SK-N-SH treated with all-trans-retinoic acid at 6 μM for 48 hours (cell line): ENCODE measurements at regions not wholly inside any gene's neighbourhood (a gene's known extent, or its start where the extent isn't known, plus 50 kb on each side); places are given as distances from the start of the nearest gene placed in this dataset.

Source experiments
- ATAC-seq: fragments of 200-7000 bp; cut with Tn5 transposase; 3 replicates; pipeline ENCODE4 v1.9.1; 2020; ENCODE audit warnings: mild to moderate bottlenecking, moderate library complexity
- ARNTL ChIP-seq: fragments of 450-650 bp; formaldehyde crosslinking; IDR thresholded peaks from 2 replicates; pipeline ENCODE4 v1.5.0; 2020; ENCODE audit warnings: low read depth, mild to moderate bottlenecking, moderate library complexity, borderline replicate concordance
- BACH2 ChIP-seq: fragments of 250-450 bp; sonication (Bioruptor Pico); IDR thresholded peaks from 2 replicates; pipeline ENCODE4 v1.9.0; 2021; ENCODE audit warnings: mild to moderate bottlenecking, borderline replicate concordance
- CREB5 ChIP-seq: fragments of 250-450 bp; sonication (Bioruptor Pico); IDR thresholded peaks from 2 replicates; pipeline ENCODE4 v1.5.1; 2020; ENCODE audit warnings: low read depth, mild to moderate bottlenecking, moderate library complexity
- CSDC2 ChIP-seq: fragments of 250-450 bp; sonication (Bioruptor Pico); IDR thresholded peaks from 2 replicates; pipeline ENCODE4 v1.5.0; 2020; ENCODE audit warnings: mild to moderate bottlenecking, moderate library complexity
- CSRNP3 ChIP-seq: fragments of 250-450 bp; sonication (Bioruptor Pico); IDR thresholded peaks from 2 replicates; pipeline ENCODE4 v1.5.1; 2021; ENCODE audit warnings: mild to moderate bottlenecking, moderate library complexity
- ESRRG ChIP-seq: fragments of 250-450 bp; sonication (Bioruptor Pico); IDR thresholded peaks from 2 replicates; pipeline ENCODE4 v1.6.1; 2021; ENCODE audit warnings: mild to moderate bottlenecking
- GLIS3 ChIP-seq: fragments of 250-450 bp; sonication (Bioruptor Pico); IDR thresholded peaks from 2 replicates; pipeline ENCODE4 v1.5.0; 2020; ENCODE audit warnings: mild to moderate bottlenecking, moderate library complexity
- ISL1 ChIP-seq: fragments of 250-450 bp; sonication (Bioruptor Pico); IDR thresholded peaks from 2 replicates; pipeline ENCODE4 v2.1.2; 2022; ENCODE audit warnings: mild to moderate bottlenecking, moderate library complexity
- OSR1 ChIP-seq: fragments of 250-450 bp; sonication (Bioruptor Pico); IDR thresholded peaks from 2 replicates; pipeline ENCODE4 v1.8.0; 2022; ENCODE audit warnings: moderate library complexity, mild to moderate bottlenecking, inconsistent platforms
- PATZ1 ChIP-seq: fragments of 250-450 bp; sonication (Bioruptor Pico); IDR thresholded peaks from 2 replicates; pipeline ENCODE4 v1.8.0; 2020; ENCODE audit warnings: mild to moderate bottlenecking, moderate library complexity, borderline replicate concordance
- POU6F1 ChIP-seq: fragments of 250-450 bp; sonication (Bioruptor Pico); IDR thresholded peaks from 2 replicates; pipeline ENCODE4 v1.8.0; 2021; ENCODE audit warnings: low read depth, mild to moderate bottlenecking, moderate library complexity, borderline replicate concordance
- PPARA ChIP-seq: fragments of 250-450 bp; sonication (Bioruptor Pico); IDR thresholded peaks from 2 replicates; pipeline ENCODE4 v1.5.0; 2020; ENCODE audit warnings: mild to moderate bottlenecking, borderline replicate concordance
- RARB ChIP-seq: fragments of 250-450 bp; sonication (Bioruptor Pico); IDR thresholded peaks from 2 replicates; pipeline ENCODE4 v1.8.0; 2021; ENCODE audit warnings: mild to moderate bottlenecking, moderate library complexity
- SNAI2 ChIP-seq: fragments of 250-450 bp; sonication (Bioruptor Pico); IDR thresholded peaks from 2 replicates; pipeline ENCODE4 v1.5.0; 2020; ENCODE audit warnings: mild to moderate bottlenecking, moderate library complexity
- TCF4 ChIP-seq: fragments of 250-450 bp; sonication (Bioruptor Pico); IDR thresholded peaks from 2 replicates; pipeline ENCODE4 v1.8.0; 2021; ENCODE audit warnings: mild to moderate bottlenecking, moderate library complexity, borderline replicate concordance
- TSHZ2 ChIP-seq: fragments of 250-450 bp; sonication (Bioruptor Pico); IDR thresholded peaks from 2 replicates; pipeline ENCODE4 v1.5.0; 2020; ENCODE audit warnings: mild to moderate bottlenecking, moderate library complexity
- ZC3H10 ChIP-seq: fragments of 250-450 bp; sonication (Bioruptor Pico); IDR thresholded peaks from 2 replicates; pipeline ENCODE4 v1.5.1; 2021; ENCODE audit warnings: mild to moderate bottlenecking, moderate library complexity
- ZFP3 ChIP-seq: fragments of 250-450 bp; sonication (Bioruptor Pico); IDR thresholded peaks from 2 replicates; pipeline ENCODE4 v1.5.0; 2020; ENCODE audit warnings: mild to moderate bottlenecking, moderate library complexity
- ZFP30 ChIP-seq: fragments of 450-650 bp; formaldehyde crosslinking; IDR thresholded peaks from 2 replicates; pipeline ENCODE4 v1.5.0; 2022; ENCODE audit warnings: mild to moderate bottlenecking, moderate library complexity
- ZNF565 ChIP-seq: fragments of 450-650 bp; formaldehyde crosslinking; conservative IDR thresholded peaks from 2 replicates; pipeline ENCODE4 v1.5.0; 2020; ENCODE audit warnings: low read depth, mild to moderate bottlenecking, moderate library complexity
- ZNF70 ChIP-seq: fragments of 450-650 bp; formaldehyde crosslinking; IDR thresholded peaks from 2 replicates; pipeline ENCODE4 v1.5.0; 2020; ENCODE audit warnings: mild to moderate bottlenecking, moderate library complexity
- ZNF8 ChIP-seq: fragments of 450-650 bp; formaldehyde crosslinking; IDR thresholded peaks from 2 replicates; pipeline ENCODE4 v1.5.0; 2020; ENCODE audit warnings: mild to moderate bottlenecking, moderate library complexity

GRCh38 chr9:11749396-11749795 is 943.8 kb upstream of the TYRP1 start:
- TF ChIP-seq PATZ1 (CRISPR knock-in tag) = no peak
- ATAC-seq = no peak

- no peak for ATAC-seq
- TF ChIP-seq ARNTL (CRISPR knock-in tag) = no peak
- TF ChIP-seq RARB (CRISPR knock-in tag) = no peak
- TF ChIP-seq ZFP30 = no peak
- no peak for TF ChIP-seq ZFP3
- TF ChIP-seq CSRNP3 (CRISPR knock-in tag) = no peak
- TF ChIP-seq PATZ1 (CRISPR knock-in tag) = no peak
- TF ChIP-seq ZNF8 (CRISPR knock-in tag) = no peak
- no peak for TF ChIP-seq ESRRG (CRISPR knock-in tag)
- TF ChIP-seq ZNF565 (CRISPR knock-in tag) = no peak
- no peak for TF ChIP-seq ZC3H10 (CRISPR knock-in tag)
- TF ChIP-seq PPARA = no peak
- TF ChIP-seq POU6F1 (CRISPR knock-in tag) = no peak
- TF ChIP-seq BACH2 (CRISPR knock-in tag) = no peak
- no peak for TF ChIP-seq ISL1
Observed at GRCh38 chr9:11755951-11756350, 937.2 kb upstream of the TYRP1 start.

GRCh38 chr9:11757408-11757807 is 935.8 kb upstream of the TYRP1 start:
- no peak for ATAC-seq
- no peak for TF ChIP-seq ZNF70 (CRISPR knock-in tag)
- TF ChIP-seq, all 23 proteins: peak for 0

GRCh38 chr9:11758016-11758415 is 935.2 kb upstream of the TYRP1 start:
- no peak for TF ChIP-seq PPARA
- no peak for TF ChIP-seq SNAI2 (CRISPR knock-in tag)
- no peak for TF ChIP-seq CSDC2 (CRISPR knock-in tag)
- TF ChIP-seq ZFP3 = no peak
- no peak for TF ChIP-seq OSR1 (CRISPR knock-in tag)
- TF ChIP-seq ZC3H10 (CRISPR knock-in tag) = no peak
- TF ChIP-seq ZFP30 = no peak
- TF ChIP-seq ESRRG (CRISPR knock-in tag) = no peak
- no peak for TF ChIP-seq PATZ1 (CRISPR knock-in tag)
- TF ChIP-seq CSRNP3 (CRISPR knock-in tag) = no peak
- TF ChIP-seq TSHZ2 (CRISPR knock-in tag) = no peak
- TF ChIP-seq ZNF565 (CRISPR knock-in tag) = no peak
- no peak for TF ChIP-seq GLIS3 (CRISPR knock-in tag)
- no peak for TF ChIP-seq CREB5 (CRISPR knock-in tag)
- no peak for TF ChIP-seq TCF4 (CRISPR knock-in tag)
- no peak for ATAC-seq
